Activated T-helper 17 cell treated with anti-CD3 and anti-CD28 coated beads, Interleukin-2, amount 50 U/mL, for 72 hours (primary cell): ENCODE measurements at regions not wholly inside any gene's neighbourhood (a gene's known extent, or its start where the extent isn't known, plus 50 kb on each side); places are given as distances from the start of the nearest gene placed in this dataset.

Experiments
- ATAC-seq: fragments of 150-1000 bp; cut with Tn5 transposase; replicated peaks from 2 replicates; pipeline ENCODE4 v1.10.0; 2021; ENCODE audit warnings: mild to moderate bottlenecking, moderate library complexity
- H3K27ac Mint-ChIP-seq: one replicate; pipeline ENCODE4 v1.8.0; 2022; ENCODE audit warnings: mixed read lengths
- H3K27me3 Mint-ChIP-seq: one replicate; pipeline ENCODE4 v1.8.0; 2022; ENCODE audit warnings: mixed read lengths
- H3K36me3 Mint-ChIP-seq: one replicate; pipeline ENCODE4 v1.8.0; 2022; ENCODE audit warnings: low read depth, mild to moderate bottlenecking, mixed read lengths
- H3K4me1 Mint-ChIP-seq: one replicate; pipeline ENCODE4 v1.8.0; 2022; ENCODE audit warnings: mixed read lengths
- H3K4me3 Mint-ChIP-seq: one replicate; pipeline ENCODE4 v1.8.0; 2022; ENCODE audit warnings: mild to moderate bottlenecking, mixed read lengths
- H3K9me3 Mint-ChIP-seq: one replicate; pipeline ENCODE4 v1.8.0; 2022; ENCODE audit warnings: mixed read lengths

DNA sequence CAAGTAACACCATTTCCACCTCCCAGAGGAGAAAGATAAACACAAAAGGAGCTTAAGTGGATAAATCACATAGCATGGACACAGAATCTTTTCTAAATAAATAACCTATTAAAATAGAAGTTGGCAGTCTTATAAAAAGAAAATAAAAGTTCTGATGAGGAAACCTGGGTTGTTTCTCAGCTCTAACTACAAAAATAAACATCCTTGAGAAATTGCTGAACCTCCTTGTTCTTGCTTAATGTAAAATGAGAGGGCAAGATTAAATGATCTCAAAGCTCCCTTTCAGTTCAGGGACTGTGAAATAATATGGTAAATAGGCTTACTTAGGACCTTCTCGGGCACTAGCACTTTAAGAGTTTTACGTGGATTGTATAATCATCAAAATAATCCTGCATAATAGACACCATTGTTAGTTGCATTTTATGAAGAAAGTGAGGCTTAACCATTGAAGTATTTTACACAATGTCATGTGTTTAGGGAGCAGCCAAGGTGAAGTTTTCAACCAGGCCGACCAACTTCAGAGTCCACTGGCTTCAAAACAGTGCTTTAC lies 214.0 kb upstream of the NOVA1 start:
- Mint-ChIP-seq H3K36me3 (no peaks in the 10 kb centered on the region), H3K9me3 (peaks cover 3% of the 10 kb centered on the region), H3K27me3 (no peaks in the 10 kb centered on the region), H3K4me1 (no peaks in the 10 kb centered on the region), H3K4me3 (no peak overlapping the region), H3K27ac (no peak overlapping the region)
- ATAC-seq: no peak

DNA sequence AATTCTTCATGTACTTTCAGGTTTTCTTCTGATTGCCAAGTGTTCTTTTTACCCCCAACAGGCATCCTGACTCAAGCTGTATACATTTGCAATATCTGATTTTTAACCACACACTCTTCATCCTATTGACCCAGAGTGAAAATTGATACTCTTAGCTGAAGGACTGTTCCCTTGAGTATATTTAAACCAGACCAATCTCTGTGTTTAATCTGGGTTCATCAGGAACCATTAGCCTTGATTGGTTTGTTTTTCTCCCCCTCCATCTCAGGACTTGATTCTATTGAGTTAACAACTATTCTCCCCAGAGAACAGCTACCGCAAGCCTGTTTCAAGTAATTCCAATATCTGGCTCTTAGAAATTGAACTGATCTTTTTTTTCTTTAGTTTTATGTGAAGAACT lies 222.3 kb upstream of the NOVA1 start:
- peaks cover 16% of the 10 kb centered on the region for H3K9me3 Mint-ChIP-seq
- H3K4me1 Mint-ChIP-seq: no peaks in the 10 kb centered on the region
- no peak overlapping the region for H3K27ac Mint-ChIP-seq
- no peaks in the 10 kb centered on the region for H3K36me3 Mint-ChIP-seq
- ATAC-seq: no peak
- no peaks in the 10 kb centered on the region for H3K27me3 Mint-ChIP-seq
- no peak overlapping the region for H3K4me3 Mint-ChIP-seq

DNA sequence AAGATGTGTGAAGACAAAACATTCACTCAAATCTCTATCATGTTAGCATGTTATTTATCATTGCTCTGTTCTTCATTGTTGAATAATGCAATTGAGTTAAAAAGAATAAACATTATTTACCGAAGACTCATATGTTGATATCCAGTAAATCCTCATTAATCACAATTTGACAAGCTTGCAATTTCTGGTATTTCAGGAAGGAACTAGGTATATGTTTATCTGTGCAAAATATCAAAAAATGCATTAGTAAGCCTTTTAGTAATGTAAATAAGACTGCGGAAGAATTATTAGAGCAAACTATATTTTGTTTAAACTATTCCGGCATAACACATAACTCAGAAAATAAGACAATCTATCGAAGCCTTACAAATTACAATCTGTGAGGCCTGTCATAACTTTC lies 222.7 kb upstream of the NOVA1 start:
- ATAC-seq: no peak
- Mint-ChIP-seq H3K27me3 (no peaks in the 10 kb centered on the region), H3K4me3 (no peak overlapping the region), H3K27ac (no peak overlapping the region), H3K36me3 (no peaks in the 10 kb centered on the region), H3K4me1 (no peaks in the 10 kb centered on the region), H3K9me3 (peaks cover 17% of the 10 kb centered on the region)

DNA sequence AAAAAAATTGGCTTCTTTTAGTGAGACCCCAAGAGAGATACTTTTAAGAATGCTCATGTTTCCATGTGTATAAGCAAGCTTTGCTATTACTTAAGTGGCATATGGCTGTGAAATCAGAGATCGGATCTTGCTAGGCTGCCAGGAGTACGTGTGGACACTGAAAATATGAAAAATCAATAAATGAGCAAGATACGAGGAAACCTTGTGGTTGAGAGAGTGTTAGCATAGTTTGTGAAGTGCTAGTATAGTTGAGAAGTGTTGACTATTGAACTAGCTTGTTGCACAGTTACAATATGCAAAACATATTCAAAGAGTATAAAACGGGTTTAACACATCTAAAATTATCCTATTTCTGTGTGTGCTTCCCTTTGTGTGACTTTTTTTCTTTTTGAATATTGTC lies 230.9 kb upstream of the NOVA1 start:
- no peaks in the 10 kb centered on the region for H3K36me3 Mint-ChIP-seq
- H3K27ac Mint-ChIP-seq: no peak overlapping the region
- H3K4me1 Mint-ChIP-seq: no peaks in the 10 kb centered on the region
- ATAC-seq: no peak
- no peaks in the 10 kb centered on the region for H3K27me3 Mint-ChIP-seq
- peaks cover 19% of the 10 kb centered on the region for H3K9me3 Mint-ChIP-seq
- no peak overlapping the region for H3K4me3 Mint-ChIP-seq

DNA sequence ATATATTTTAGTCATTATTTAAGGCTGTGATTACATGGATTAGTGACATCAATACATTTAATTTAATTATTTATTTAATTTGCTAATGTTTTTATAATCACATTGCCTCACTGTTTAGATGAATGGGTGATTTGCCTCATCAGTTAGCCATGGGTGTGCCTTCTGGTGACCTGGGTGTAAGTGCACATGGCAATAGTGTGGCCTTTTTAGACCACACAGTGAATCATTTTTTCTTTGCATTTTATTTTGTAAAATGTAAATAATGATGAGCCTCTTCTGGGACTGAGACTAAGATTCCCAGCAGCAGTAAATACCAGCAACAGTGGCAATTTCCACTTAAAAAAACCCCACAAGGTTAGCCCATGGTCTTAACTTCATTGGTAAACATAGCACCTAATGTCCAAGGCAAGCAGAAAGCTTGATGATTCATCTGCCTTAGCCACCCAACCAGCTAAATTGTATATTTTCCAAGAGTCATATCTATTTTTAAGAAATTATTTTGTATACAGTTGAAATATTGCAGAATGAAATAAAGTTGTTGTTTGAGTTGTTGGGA lies 235.9 kb upstream of the NOVA1 start:
- H3K4me3 Mint-ChIP-seq: no peak overlapping the region
- ATAC-seq: no peak

DNA sequence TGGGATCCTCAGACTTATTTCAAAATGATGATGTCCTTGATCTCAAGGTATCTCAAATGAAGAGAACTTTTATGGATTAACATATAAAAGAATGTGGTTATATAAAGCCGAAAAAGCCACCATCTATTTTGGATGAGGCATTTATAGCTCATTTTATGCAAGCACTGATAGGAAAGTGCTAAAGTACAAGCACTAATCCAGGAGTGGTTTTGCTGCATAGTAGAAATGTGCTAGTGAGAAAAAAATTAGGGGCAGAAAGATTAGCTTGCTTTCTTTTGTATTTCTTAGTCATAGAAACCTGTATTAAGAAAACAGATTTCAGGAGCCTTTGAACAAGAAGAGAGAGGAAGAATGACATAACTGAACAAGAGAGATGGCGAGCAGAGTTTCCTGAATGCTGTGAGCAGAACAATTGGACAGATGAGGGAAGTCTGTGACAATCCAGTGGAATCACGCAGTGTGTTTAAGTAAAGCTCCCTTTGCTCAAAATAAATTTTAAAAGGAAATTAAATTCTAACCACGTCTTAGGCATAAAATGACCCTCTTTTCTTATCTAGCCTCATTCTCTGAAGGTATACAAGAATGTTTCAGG lies 238.2 kb upstream of the NOVA1 start:
- Mint-ChIP-seq H3K36me3 (no peaks in the 10 kb centered on the region), H3K27ac (no peak overlapping the region), H3K4me3 (no peak overlapping the region), H3K9me3 (peaks cover 11% of the 10 kb centered on the region), H3K27me3 (no peaks in the 10 kb centered on the region), H3K4me1 (no peaks in the 10 kb centered on the region)
- no peak for ATAC-seq

More for the DNA sequence above, 235.9 kb upstream of the NOVA1 start:
- H3K27me3 Mint-ChIP-seq: no peaks in the 10 kb centered on the region
- H3K36me3 Mint-ChIP-seq: no peaks in the 10 kb centered on the region
- H3K4me1 Mint-ChIP-seq: no peaks in the 10 kb centered on the region
- no peak overlapping the region for H3K27ac Mint-ChIP-seq
- peaks cover 9% of the 10 kb centered on the region for H3K9me3 Mint-ChIP-seq

DNA sequence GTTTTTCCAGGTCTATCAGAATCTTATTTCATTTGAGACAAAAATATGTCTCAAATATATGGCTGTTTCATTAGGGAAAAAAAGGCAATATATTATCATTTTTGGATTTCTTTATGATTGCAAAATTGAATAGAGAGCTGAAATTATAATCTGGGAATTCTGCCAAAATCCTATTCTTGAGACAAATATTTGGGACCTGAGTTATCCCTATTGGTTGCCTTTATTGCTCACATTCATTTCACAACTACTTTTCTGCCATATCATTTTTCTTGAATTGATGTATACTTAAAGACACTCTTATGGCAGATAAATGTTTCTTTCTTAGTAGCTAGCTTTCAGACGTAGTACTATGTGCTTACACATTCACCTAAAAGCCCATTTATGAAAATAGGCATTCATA lies 241.6 kb upstream of the NOVA1 start:
- peaks cover 16% of the 10 kb centered on the region for H3K9me3 Mint-ChIP-seq
- no peak overlapping the region for H3K27ac Mint-ChIP-seq
- no peak overlapping the region for H3K4me3 Mint-ChIP-seq
- H3K4me1 Mint-ChIP-seq: no peaks in the 10 kb centered on the region
- no peaks in the 10 kb centered on the region for H3K36me3 Mint-ChIP-seq
- no peaks in the 10 kb centered on the region for H3K27me3 Mint-ChIP-seq
- no peak for ATAC-seq

DNA sequence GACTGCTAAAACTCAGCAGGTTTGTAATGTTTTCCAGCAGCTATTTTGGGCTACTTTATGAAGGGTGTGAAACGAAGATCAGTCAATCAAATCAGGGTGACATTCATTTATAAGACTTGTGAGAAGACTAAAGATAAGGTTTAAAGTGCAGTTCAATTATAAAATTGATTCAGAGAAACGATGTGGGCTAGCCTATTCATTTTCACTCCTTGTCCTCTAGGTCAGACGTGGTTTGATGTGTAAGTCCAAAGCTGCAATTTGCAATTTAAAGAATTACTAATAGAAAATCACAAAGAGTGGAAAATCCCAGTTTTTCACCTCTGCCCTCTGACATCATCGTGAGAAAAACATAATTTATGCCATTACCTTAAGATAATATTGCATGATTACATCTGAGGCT lies 243.5 kb upstream of the NOVA1 start:
- Mint-ChIP-seq H3K9me3 (peaks cover 24% of the 10 kb centered on the region), H3K4me1 (no peaks in the 10 kb centered on the region), H3K27me3 (no peaks in the 10 kb centered on the region), H3K36me3 (no peaks in the 10 kb centered on the region), H3K4me3 (no peak overlapping the region), H3K27ac (no peak overlapping the region)
- no peak for ATAC-seq

- no peak for ATAC-seq
- Mint-ChIP-seq H3K36me3 (no peaks in the 10 kb centered on the region), H3K9me3 (peaks cover 24% of the 10 kb centered on the region), H3K27ac (no peak overlapping the region), H3K27me3 (no peaks in the 10 kb centered on the region), H3K4me1 (no peaks in the 10 kb centered on the region), H3K4me3 (no peak overlapping the region)
Measured at GRCh38 chr14:26841920-26842741, 244.3 kb upstream of the NOVA1 start.

DNA sequence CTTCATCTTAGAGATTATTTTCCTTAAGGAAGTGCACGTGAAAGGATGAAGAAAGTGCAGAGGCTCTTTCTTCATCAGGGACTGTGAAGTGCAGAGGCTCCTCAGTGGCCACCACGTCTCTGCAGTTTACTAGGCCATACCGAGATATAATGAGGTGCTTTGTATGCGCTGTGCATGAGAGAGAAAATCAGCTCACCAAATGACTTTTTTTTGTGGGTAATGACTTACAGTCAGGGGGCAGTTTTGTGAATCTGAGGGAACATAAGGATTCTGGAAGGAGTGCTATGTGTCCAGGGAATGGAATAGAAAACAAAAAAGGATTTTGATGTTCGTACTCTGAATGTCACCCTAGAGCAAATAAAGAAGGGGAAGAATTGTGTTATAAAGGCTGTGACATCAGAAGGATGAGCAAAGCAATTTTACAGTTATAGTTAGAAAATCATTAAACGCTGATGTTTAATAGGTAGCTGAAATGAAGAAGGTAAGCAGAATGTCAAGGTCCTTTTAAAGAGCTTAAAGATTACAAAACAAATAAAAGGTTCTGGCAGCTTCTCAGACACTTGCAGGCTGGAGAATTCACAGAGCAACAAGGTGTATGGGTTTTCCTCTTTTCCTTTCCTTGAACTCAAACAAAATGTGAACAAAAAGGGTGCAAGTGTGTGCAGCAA lies 247.5 kb upstream of the NOVA1 start:
- Mint-ChIP-seq H3K27me3 (no peaks in the 10 kb centered on the region), H3K36me3 (no peaks in the 10 kb centered on the region), H3K4me1 (no peaks in the 10 kb centered on the region), H3K4me3 (no peak overlapping the region), H3K27ac (no peak overlapping the region), H3K9me3 (peaks cover 30% of the 10 kb centered on the region)
- no peak for ATAC-seq

DNA sequence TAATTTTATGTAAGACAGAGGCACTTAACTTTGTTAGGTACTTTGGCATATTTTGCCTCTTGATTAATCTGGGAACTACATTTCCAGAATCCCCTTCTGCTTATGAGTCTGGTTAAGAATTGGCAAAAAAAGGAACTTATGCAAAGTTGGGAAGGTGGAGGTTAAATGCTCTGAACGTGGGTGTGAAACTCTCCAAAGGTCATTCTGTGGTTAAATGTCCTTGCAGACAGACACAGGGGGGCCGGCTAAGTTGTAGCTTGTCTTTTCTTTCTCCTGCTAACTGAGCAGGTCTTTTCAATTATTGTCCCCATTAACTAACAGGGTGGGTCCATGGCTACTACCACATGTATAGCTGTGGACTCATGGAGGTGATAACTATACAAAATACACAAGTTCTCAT lies 248.6 kb upstream of the NOVA1 start:
- Mint-ChIP-seq H3K27ac (no peak overlapping the region), H3K36me3 (no peaks in the 10 kb centered on the region), H3K27me3 (no peaks in the 10 kb centered on the region), H3K4me3 (no peak overlapping the region), H3K4me1 (no peaks in the 10 kb centered on the region), H3K9me3 (peaks cover 25% of the 10 kb centered on the region)
- ATAC-seq: no peak

DNA sequence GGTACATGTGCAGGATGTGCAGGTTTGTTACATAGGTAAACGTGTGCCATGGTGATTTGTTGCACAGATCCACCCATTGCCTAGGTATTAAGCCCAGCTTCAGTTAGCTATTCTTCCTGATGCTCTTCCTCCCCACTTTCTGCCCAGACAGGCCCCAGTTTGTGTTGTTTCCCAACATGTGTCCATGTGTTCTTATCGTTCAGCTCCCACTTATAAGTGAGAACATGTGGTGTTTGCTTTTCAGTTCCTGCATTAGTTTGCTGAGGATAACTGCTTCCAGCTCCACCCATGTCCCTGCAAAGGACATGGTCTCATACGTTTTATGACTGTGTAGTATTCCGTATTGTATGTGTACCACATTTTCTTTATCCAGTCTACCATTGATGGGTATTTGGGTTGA lies 251.7 kb upstream of the NOVA1 start:
- no peak overlapping the region for H3K27ac Mint-ChIP-seq
- H3K9me3 Mint-ChIP-seq: peaks cover 30% of the 10 kb centered on the region
- no peaks in the 10 kb centered on the region for H3K4me1 Mint-ChIP-seq
- no peaks in the 10 kb centered on the region for H3K36me3 Mint-ChIP-seq
- no peak overlapping the region for H3K4me3 Mint-ChIP-seq
- H3K27me3 Mint-ChIP-seq: no peaks in the 10 kb centered on the region
- ATAC-seq: no peak

DNA sequence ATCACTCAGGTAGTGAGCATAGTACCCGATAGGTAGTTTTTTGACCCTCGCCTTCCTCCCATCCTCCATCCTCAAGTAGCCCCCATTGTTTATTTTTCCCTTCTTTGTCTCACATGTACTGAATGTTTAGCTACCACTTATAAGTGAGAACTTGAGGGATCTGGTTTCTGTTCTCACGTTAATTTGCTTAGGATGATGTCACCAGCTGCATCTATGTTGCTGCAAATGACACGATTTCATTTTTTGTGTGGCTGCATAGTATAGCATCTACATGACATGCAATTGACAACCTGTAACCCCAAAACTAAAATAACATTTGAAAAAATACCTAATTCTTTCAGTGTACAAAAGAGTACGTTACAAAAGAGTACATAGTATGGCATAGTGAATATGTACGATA lies 254.0 kb upstream of the NOVA1 start:
- no peak overlapping the region for H3K27ac Mint-ChIP-seq
- no peaks in the 10 kb centered on the region for H3K4me1 Mint-ChIP-seq
- no peaks in the 10 kb centered on the region for H3K36me3 Mint-ChIP-seq
- H3K27me3 Mint-ChIP-seq: no peaks in the 10 kb centered on the region
- no peak overlapping the region for H3K4me3 Mint-ChIP-seq
- H3K9me3 Mint-ChIP-seq: peaks cover 25% of the 10 kb centered on the region
- no peak for ATAC-seq

GRCh38 chr14:26855077-26855753 lies 257.4 kb upstream of the NOVA1 start:
- Mint-ChIP-seq H3K27me3 (no peaks in the 10 kb centered on the region), H3K4me1 (no peaks in the 10 kb centered on the region), H3K36me3 (no peaks in the 10 kb centered on the region), H3K4me3 (no peak overlapping the region), H3K27ac (no peak overlapping the region), H3K9me3 (peaks cover 17% of the 10 kb centered on the region)
- ATAC-seq: no peak
